ENCODE measurements at regions not wholly inside any gene's neighbourhood (a gene's known extent, or its start where the extent isn't known, plus 50 kb on each side); places are given as distances from the start of the nearest gene placed in this dataset.

- TF ChIP-seq CTCF (IDR thresholded peaks at IDR 0.05) (no peak), EZH2 (IDR thresholded peaks at IDR 0.05; ENCODE audit: borderline replicate concordance, insufficient read depth, low read depth, low read length, poor library complexity, severe bottlenecking) (no peak)
Measured at GRCh38 chr2:190795686-190796085, 84.9 kb upstream of the GLS start.

All from B cell (primary cell).